GM18870 (cell line): ENCODE measurements at regions not wholly inside any gene's neighbourhood (a gene's known extent, or its start where the extent isn't known, plus 50 kb on each side); places are given as distances from the start of the nearest gene placed in this dataset.
"Not testable (repeated sequence)": the region's sequence is repeated elsewhere in the genome, so short reads cannot be mapped to it uniquely, and the experiment has no call there.

Source experiments
- ATAC-seq: cut with Tn5 transposase; IDR thresholded peaks from one replicate; pipeline ENCODE4 v1.9.1; 2021; ENCODE audit warnings: moderate library complexity; ENCODE audit not compliant: unreplicated experiment

- peak; percentile 2 for ATAC-seq
Observed at GRCh38 chr2:8606649-8607550, 75.0 kb upstream of the ID2 start.

DNA sequence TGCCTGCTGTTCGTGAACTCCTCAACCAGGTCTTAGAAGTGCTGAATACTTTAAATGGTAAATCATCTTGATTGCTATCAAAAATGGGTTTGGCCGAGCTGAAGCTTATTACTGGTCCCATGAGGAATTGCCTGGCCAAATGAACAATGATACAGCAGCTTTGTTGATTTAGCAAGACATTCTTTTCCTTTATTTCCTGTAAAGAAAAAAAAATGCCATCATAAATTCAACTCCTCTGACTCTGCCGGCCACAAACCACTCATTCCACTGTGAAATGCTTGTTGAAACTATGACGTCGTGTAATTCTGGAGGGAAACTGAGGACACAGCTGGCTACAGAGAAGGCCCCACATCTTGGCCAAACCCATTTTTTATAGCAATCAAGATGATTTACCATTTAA, 74.2 kb upstream of the ID2 start:
- no peak for ATAC-seq

- no peak for ATAC-seq
Observed at GRCh38 chr2:8608411-8608954, 73.4 kb upstream of the ID2 start.

- no peak for ATAC-seq
Observed at GRCh38 chr2:8609357-8609811, 72.5 kb upstream of the ID2 start.

- not testable (repeated sequence) for ATAC-seq
Observed at GRCh38 chr2:8610775-8611174, 71.1 kb upstream of the ID2 start.

GRCh38 chr2:8611246-8611645, 70.6 kb upstream of the ID2 start:
- no peak for ATAC-seq

DNA sequence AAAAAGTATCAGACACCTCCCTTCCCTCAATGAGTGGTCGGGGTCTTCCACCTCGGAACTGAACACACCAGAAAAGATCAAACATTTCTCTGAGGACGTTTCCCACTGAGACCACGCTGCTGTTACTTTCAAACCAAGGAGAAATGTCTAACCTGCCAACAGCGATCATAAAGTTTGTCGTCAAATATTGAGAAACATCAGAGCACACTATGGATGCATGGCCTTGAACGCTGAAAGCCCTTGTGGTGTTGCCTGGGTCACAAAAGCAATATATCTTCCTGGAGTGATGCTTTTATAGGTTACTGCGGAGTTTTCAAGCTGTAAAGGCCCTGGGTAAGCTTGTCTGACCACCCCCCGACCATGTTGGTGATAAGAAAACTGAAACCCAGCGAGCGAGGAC, 70.2 kb upstream of the ID2 start:
- ATAC-seq: no peak

GRCh38 chr2:8612734-8613179, 69.1 kb upstream of the ID2 start:
- no peak for ATAC-seq

- ATAC-seq: not testable (repeated sequence)
Observed at GRCh38 chr2:8613207-8613999, 68.5 kb upstream of the ID2 start.

DNA sequence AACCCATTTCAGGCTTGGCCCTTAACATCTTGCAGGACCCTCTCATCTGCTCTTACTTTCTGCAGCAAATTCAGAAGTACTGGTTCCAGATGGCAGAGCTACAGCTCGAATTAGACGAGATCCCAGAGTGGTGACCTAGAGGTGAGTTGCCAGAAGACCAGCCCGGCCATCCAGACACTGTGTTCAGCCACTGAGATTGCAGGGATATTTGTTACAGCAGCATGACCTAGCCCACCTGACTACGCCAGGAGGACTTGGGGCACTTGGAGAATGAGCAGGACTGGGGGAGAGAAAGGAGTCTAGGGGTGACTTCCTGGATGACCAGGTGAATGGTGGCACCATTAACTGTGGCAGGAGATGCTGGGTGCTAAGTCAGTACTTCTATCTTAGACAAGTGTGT, 67.2 kb upstream of the ID2 start:
- no peak for ATAC-seq

- no peak for ATAC-seq
Observed at GRCh38 chr2:8615252-8615575, 66.6 kb upstream of the ID2 start.

- ATAC-seq: no peak
Observed at GRCh38 chr2:8615576-8616281, 66.1 kb upstream of the ID2 start.

DNA sequence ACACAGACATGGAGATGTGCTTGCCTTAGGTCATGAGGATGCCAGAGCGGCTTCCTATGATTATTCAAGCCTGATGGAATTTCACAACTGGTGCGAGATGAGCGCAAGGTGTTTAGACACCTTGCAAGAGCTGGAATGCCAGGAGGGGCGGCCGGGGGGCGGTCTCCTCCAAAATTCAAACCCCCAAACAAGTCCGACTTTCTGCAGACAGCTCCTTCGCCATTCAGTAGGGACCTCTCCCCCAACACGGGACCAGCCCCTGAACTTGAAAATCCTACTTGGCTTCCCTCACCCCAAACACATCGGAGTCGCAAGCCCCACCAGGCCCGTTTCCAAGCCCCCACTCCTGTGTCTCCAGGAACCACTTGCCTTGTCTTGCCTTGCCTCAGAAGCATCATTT, 64.8 kb upstream of the ID2 start:
- no peak for ATAC-seq

GRCh38 chr2:8617590-8617989, 64.3 kb upstream of the ID2 start:
- no peak for ATAC-seq

DNA sequence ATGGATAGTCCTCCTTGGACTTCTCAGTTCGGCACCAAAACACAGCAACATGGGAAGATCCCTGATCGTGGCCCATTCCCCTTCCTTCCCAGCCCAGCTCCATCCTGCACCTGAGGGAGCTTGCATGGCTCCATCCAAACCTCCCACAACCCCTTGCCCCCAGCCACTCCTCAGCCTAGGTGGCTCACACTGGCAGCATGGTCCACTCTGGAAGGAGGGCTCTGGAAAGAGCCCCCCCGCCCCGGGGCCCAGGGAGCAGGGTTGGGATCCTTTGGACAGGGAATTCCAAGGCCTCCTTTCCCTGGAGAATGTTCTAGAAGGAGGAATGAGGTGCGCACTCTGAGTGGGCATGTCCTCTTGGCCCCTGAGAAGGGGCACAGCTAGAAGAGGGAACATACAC, 62.8 kb upstream of the ID2 start:
- no peak for ATAC-seq

DNA sequence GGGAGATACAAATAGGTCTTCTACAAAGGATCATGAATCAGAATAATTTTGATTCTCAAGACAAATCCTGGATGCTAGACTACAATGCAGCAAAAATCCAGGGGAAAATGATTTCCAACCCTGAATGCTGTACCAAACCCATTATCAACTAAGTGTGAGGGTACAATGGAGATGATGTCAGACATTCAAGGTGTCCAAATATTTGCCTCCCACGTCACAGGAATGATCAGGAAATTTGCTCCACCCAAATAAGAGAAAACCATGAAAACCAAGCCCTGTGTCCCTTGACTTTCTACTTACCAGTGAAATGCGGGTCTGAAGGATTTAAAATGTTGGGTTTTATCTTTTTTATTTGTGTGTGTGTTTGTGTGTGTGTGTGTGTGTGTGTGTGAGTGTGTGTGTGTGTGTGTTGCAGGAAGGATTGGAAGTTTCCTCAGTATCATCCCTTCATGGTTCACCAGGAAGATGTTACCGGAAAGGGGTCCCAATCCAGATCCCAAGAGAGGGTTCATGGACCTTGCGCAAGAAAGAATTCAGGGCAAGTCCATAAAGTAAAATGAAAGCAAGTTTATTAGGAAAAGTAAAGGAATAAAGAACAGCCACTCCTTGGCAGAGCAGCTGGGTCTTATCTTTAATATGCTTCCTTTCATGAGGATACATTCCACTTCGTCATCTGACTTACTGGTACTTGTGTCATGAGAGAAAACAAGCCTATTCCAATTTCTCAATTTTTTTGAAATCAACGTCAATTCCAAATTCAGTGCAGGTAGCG, 61.1 kb upstream of the ID2 start:
- ATAC-seq: no peak

DNA sequence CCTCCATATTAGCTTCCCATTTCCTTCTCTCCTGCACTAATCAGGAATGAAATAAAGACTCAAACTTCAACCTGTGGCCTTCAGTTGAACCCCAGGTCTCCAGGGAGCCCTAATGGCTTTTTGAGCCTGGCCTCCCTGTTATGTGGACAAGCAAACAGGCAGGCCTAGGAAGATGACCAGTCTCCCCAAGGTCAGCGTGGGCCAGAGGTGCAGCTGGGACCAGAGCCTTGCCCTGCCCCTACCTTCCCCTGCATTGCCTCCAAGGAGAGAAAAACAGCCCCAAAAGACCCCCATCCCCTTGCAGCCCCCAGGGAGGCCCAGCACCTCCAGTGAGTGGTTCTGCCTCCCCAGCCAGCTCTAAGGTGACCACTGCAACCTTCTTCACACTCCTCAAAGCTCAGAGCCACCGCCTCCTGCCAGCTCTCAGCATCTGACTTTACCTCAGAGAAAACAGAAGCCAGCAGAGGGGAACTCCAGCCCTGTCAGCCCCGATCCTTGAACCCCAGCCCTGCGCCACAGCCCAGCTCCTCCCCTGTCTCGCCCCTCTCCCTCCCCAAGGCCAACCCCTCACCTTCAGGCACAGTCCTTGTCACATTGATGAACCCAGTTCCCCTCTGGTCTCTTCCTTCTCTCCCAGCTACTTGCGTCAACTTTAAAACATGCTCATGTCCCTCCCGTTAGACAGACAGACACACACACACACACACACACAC, 59.5 kb upstream of the ID2 start:
- no peak for ATAC-seq

GRCh38 chr2:8622924-8623465, 58.9 kb upstream of the ID2 start:
- no peak for ATAC-seq

DNA sequence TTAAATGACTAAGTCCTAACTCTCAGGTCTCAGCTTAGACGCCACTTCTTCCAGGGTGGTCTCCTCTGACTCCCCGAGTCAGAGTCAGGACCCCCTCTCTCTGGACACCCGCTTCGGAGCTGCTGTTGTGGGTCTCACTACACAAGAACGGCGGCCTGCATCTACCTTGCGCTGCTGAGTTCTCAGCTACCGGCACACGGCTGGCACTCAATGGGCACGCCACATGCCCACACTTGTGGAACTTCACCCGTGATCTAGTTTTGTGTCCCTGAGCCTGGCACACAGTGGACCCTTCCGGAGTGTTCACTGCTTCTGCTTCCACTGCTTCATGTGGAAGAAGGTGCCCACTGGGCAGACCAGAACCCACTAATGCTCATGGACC, 58.3 kb upstream of the ID2 start:
- ATAC-seq: no peak
